ENCODE measurements at regions not wholly inside any gene's neighbourhood (a gene's known extent, or its start where the extent isn't known, plus 50 kb on each side); places are given as distances from the start of the nearest gene placed in this dataset.

DNA sequence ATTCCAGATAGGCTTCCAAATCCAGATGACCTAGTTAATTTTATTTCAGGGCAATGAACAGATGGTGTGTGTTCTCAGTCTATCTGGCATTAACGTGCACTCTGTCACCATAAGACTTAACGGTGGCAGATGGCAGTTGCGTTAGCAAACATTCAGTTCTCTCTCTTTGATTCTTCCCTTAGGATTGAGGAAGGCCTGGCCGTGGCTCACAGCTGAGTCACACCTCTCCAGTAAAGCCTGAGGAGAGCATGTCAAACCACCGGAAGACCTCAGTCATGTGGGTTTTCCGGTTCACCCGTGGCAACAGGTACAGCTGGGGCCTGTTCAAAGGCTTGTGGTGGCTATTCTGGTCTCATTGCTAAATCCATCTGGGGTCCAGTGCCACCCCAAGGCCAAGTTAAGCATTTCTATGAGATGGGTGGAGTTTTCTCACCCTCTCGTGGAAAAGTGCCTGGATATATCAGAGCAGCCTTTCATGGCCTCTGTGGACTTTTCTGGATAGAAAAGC is 545.1 kb upstream of the ATP2B1 start:
- Histone ChIP-seq H3K9ac (ENCODE audit: insufficient read depth in 1 of 2, low read length in 2 of 2) (no peak overlapping the region), H3K4me3 (no peak overlapping the region), H3K4me1 (ENCODE audit: control insufficient read depth in 5 of 5, insufficient read depth in 5 of 5, low read length in 5 of 5) (peaks cover 1 to 33% (median 6%) of the 10 kb centered on the region in 5 donors), H3K36me3 (ENCODE audit: control insufficient read depth in 4 of 4, insufficient read depth in 4 of 4, low read length in 4 of 4) (no peaks in the 10 kb centered on the region), H3K27ac (ENCODE audit: low read depth in 1 of 2, low read length in 1 of 2) (peak overlapping the region in 1 of 2 donors; percentile 15), H3K9me3 (ENCODE audit: control insufficient read depth in 4 of 4, insufficient read depth in 3 of 4, low read length in 3 of 4) (no peaks in the 10 kb centered on the region), H3K27me3 (ENCODE audit: control insufficient read depth in 3 of 3, insufficient read depth in 3 of 3, low read length in 2 of 3) (no peaks in the 10 kb centered on the region)
- 18 to 39% methylated on average over 8 of the region's 8 CpGs for WGBS, 2 donors
- TF ChIP-seq, protein P1, sequence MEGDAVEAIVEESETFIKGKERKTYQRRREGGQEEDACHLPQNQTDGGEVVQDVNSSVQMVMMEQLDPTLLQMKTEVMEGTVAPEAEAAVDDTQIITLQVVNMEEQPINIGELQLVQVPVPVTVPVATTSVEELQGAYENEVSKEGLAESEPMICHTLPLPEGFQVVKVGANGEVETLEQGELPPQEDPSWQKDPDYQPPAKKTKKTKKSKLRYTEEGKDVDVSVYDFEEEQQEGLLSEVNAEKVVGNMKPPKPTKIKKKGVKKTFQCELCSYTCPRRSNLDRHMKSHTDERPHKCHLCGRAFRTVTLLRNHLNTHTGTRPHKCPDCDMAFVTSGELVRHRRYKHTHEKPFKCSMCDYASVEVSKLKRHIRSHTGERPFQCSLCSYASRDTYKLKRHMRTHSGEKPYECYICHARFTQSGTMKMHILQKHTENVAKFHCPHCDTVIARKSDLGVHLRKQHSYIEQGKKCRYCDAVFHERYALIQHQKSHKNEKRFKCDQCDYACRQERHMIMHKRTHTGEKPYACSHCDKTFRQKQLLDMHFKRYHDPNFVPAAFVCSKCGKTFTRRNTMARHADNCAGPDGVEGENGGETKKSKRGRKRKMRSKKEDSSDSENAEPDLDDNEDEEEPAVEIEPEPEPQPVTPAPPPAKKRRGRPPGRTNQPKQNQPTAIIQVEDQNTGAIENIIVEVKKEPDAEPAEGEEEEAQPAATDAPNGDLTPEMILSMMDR (IDR thresholded peaks at IDR 0.05; ENCODE audit: control extremely low read depth, extremely low read depth) = no peak
- ATAC-seq (ENCODE audit: insufficient read depth, low FRiP score) (peak; percentile 68), DNase-seq (peak; percentile 21 to 76 (median 60))

DNA sequence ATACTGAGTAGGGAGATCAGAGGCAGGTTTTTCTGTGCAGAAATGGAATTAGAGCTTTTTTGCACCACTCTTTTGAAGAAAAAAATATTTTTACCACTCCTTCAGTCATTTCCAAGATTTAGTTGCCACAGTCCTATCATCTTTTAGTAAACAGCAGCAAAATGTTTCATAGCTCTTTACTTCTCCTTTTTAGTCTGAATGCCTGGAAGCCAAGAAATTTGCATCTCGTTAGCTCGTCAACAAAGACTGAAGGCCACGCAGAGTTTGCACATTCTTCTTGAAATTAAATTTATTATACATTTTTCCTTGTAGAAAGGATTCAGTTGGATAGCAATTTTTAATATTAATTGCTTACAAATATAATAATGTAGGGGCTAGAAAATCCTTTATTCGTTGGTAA is 544.5 kb upstream of the ATP2B1 start:
- no peak overlapping the region for H3K4me3 ChIP-seq
- H3K27me3 ChIP-seq (ENCODE audit: control insufficient read depth in 3 of 3, insufficient read depth in 3 of 3, low read length in 2 of 3) = no peaks in the 10 kb centered on the region
- H3K36me3 ChIP-seq (ENCODE audit: control insufficient read depth in 4 of 4, insufficient read depth in 4 of 4, low read length in 4 of 4) = no peaks in the 10 kb centered on the region
- DNase-seq (no peak), ATAC-seq (ENCODE audit: insufficient read depth, low FRiP score) (no peak)
- WGBS, 2 donors = 42 to 65% methylated on average over 4 of the region's 4 CpGs
- H3K27ac ChIP-seq (ENCODE audit: low read depth in 1 of 2, low read length in 1 of 2) = no peak overlapping the region
- no peaks in the 10 kb centered on the region for H3K9me3 ChIP-seq (ENCODE audit: control insufficient read depth in 4 of 4, insufficient read depth in 3 of 4, low read length in 3 of 4)
- no peak overlapping the region for H3K9ac ChIP-seq (ENCODE audit: insufficient read depth in 1 of 2, low read length in 2 of 2)
- TF ChIP-seq, protein P1 (IDR thresholded peaks at IDR 0.05; ENCODE audit: control extremely low read depth, extremely low read depth) = no peak
- peaks cover 1 to 33% (median 6%) of the 10 kb centered on the region in 5 donors for H3K4me1 ChIP-seq (ENCODE audit: control insufficient read depth in 5 of 5, insufficient read depth in 5 of 5, low read length in 5 of 5)

- Histone ChIP-seq H3K4me3 (no peak overlapping the region), H3K27me3 (ENCODE audit: control insufficient read depth in 3 of 3, insufficient read depth in 3 of 3, low read length in 2 of 3) (no peaks in the 10 kb centered on the region), H3K9ac (ENCODE audit: insufficient read depth in 1 of 2, low read length in 2 of 2) (no peak overlapping the region), H3K27ac (ENCODE audit: low read depth in 1 of 2, low read length in 1 of 2) (no peak overlapping the region), H3K36me3 (ENCODE audit: control insufficient read depth in 4 of 4, insufficient read depth in 4 of 4, low read length in 4 of 4) (no peaks in the 10 kb centered on the region), H3K4me1 (ENCODE audit: control insufficient read depth in 5 of 5, insufficient read depth in 5 of 5, low read length in 5 of 5) (peaks cover 0 to 36% (median 6%) of the 10 kb centered on the region in 5 donors), H3K9me3 (ENCODE audit: control insufficient read depth in 4 of 4, insufficient read depth in 3 of 4, low read length in 3 of 4) (no peaks in the 10 kb centered on the region)
- TF ChIP-seq, protein P1 (IDR thresholded peaks at IDR 0.05; ENCODE audit: control extremely low read depth, extremely low read depth) = no peak
- no peak for ATAC-seq (ENCODE audit: insufficient read depth, low FRiP score)
- 25 to 40% methylated on average over 3 of the region's 3 CpGs for WGBS, 2 donors
- peak; percentile 29 to 89 (median 78) for DNase-seq
Observed at GRCh38 chr12:90250766-90251165, 542.1 kb upstream of the ATP2B1 start.

DNA sequence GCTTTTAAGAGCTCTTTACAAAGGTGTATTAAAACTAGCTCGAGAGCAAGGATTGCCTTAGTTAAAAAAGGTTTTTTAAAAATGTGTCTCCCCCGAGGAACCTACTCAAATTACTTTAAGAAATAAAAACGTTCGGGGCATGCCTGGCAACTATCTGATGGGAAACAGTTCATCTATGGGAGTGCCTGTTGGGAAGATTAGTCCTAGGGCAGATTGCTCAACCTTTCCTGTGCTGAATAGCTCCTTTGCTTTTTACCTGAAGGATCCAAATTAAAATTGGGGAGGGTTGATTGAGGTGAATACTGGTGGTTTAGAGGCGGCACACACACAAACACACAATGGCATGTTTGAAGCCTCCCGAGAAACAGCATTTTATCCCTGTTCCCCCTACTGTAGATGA is 541.4 kb upstream of the ATP2B1 start:
- 54 to 58% methylated on average over 6 of the region's 6 CpGs for WGBS, 2 donors

More for the DNA sequence above, 541.4 kb upstream of the ATP2B1 start:
- no peaks in the 10 kb centered on the region for H3K36me3 ChIP-seq (ENCODE audit: control insufficient read depth in 4 of 4, insufficient read depth in 4 of 4, low read length in 4 of 4)
- ATAC-seq (ENCODE audit: insufficient read depth, low FRiP score) (no peak), DNase-seq (peak in 2 of 3 donors; percentile 46 to 49)
- H3K27me3 ChIP-seq (ENCODE audit: control insufficient read depth in 3 of 3, insufficient read depth in 3 of 3, low read length in 2 of 3) = no peaks in the 10 kb centered on the region
- H3K9me3 ChIP-seq (ENCODE audit: control insufficient read depth in 4 of 4, insufficient read depth in 3 of 4, low read length in 3 of 4) = no peaks in the 10 kb centered on the region
- H3K4me3 ChIP-seq = no peak overlapping the region
- H3K9ac ChIP-seq (ENCODE audit: insufficient read depth in 1 of 2, low read length in 2 of 2) = no peak overlapping the region
- H3K27ac ChIP-seq (ENCODE audit: low read depth in 1 of 2, low read length in 1 of 2) = no peak overlapping the region
- TF ChIP-seq, protein P1 (IDR thresholded peaks at IDR 0.05; ENCODE audit: control extremely low read depth, extremely low read depth) = no peak
- H3K4me1 ChIP-seq (ENCODE audit: control insufficient read depth in 5 of 5, insufficient read depth in 5 of 5, low read length in 5 of 5) = peaks cover 0 to 43% (median 6%) of the 10 kb centered on the region in 5 donors

Measured in lung (tissue), 11 donors.